WTC11 (cell line): ENCODE measurements at regions not wholly inside any gene's neighbourhood (a gene's known extent, or its start where the extent isn't known, plus 50 kb on each side); places are given as distances from the start of the nearest gene placed in this dataset.
A peak's percentile ranks its signal among the peaks of the same experiment; 100 is the strongest.

Source experiments
- ATAC-seq: fragments of 200-7000 bp; cut with Tn5 transposase; 2 replicates; pipeline ENCODE4 v1.10.0; 2021; ENCODE audit warnings: mild to moderate bottlenecking, moderate library complexity
- CTCF ChIA-PET: fragments of 300-600 bp; sonication (Branson Sonifier 250); formaldehyde crosslinking; loops from one replicate; lab custom pipeline; 2021; ENCODE audit warnings: antibody characterized with exemption; lab: Charles Lee
- POLR2A ChIA-PET: fragments of 350-600 bp; sonication (Branson Sonifier 250); formaldehyde crosslinking; loops from one replicate; lab custom pipeline; 2021; ENCODE audit warnings: antibody characterized with exemption; lab: Charles Lee
- DNase-seq: peaks from one replicate; pipeline ENCODE4 v3.0.0; 2021; ENCODE audit warnings: low spot score
- H3K27ac Mint-ChIP-seq: 2 replicates; pipeline ENCODE4 v1.8.0; 2021; ENCODE audit warnings: mixed read lengths
- H3K27me3 Mint-ChIP-seq: 2 replicates; pipeline ENCODE4 v1.8.0; 2021; ENCODE audit warnings: low read depth, mild to moderate bottlenecking, moderate library complexity, mixed read lengths
- H3K36me3 Mint-ChIP-seq: 2 replicates; pipeline ENCODE4 v1.8.0; 2021; ENCODE audit warnings: mixed read lengths
- H3K4me1 Mint-ChIP-seq: 2 replicates; pipeline ENCODE4 v1.8.0; 2022; ENCODE audit warnings: mixed read lengths
- H3K4me3 Mint-ChIP-seq: 2 replicates; pipeline ENCODE4 v1.8.0; 2021; ENCODE audit warnings: mild to moderate bottlenecking, moderate library complexity, mixed read lengths
- H3K9me3 Mint-ChIP-seq: 2 replicates; pipeline ENCODE4 v1.8.0; 2021; ENCODE audit warnings: mixed read lengths
- AFF4 ChIP-seq: sonication (generic); formaldehyde crosslinking; IDR thresholded peaks from 2 replicates; pipeline ENCODE4 v1.8.1; 2023; ENCODE audit warnings: mild to moderate bottlenecking, missing genetic modification reagents, borderline replicate concordance
- ARID4B ChIP-seq: sonication (generic); formaldehyde crosslinking; IDR thresholded peaks from 2 replicates; pipeline ENCODE4 v1.8.0; 2023; ENCODE audit warnings: missing genetic modification reagents, mild to moderate bottlenecking, borderline replicate concordance
- ATF3 ChIP-seq: sonication (generic); formaldehyde crosslinking; conservative IDR thresholded peaks from 2 replicates; pipeline ENCODE4 v1.8.1; 2022; ENCODE audit warnings: mild to moderate bottlenecking, missing genetic modification reagents
- ATF6 ChIP-seq: sonication (generic); formaldehyde crosslinking; IDR thresholded peaks from 2 replicates; pipeline ENCODE4 v1.8.1; 2023; ENCODE audit warnings: mild to moderate bottlenecking, missing genetic modification reagents
- CREB1 ChIP-seq: sonication (generic); formaldehyde crosslinking; IDR thresholded peaks from 2 replicates; pipeline ENCODE4 v1.8.0; 2023; ENCODE audit warnings: mild to moderate bottlenecking, missing genetic modification reagents
- EMX1 ChIP-seq: fragments of 250-450 bp; sonication (Bioruptor Pico); IDR thresholded peaks from 2 replicates; pipeline ENCODE4 v1.8.0; 2021; ENCODE audit warnings: mild to moderate bottlenecking
- FOXK1 ChIP-seq: sonication (generic); formaldehyde crosslinking; IDR thresholded peaks from 2 replicates; pipeline ENCODE4 v1.8.0; 2022; ENCODE audit warnings: mild to moderate bottlenecking, moderate library complexity, missing genetic modification reagents
- KAT7 ChIP-seq: sonication (generic); formaldehyde crosslinking; IDR thresholded peaks from 2 replicates; pipeline ENCODE4 v1.8.1; 2023; ENCODE audit warnings: missing genetic modification reagents, mild to moderate bottlenecking, borderline replicate concordance
- MAX ChIP-seq: sonication (generic); formaldehyde crosslinking; IDR thresholded peaks from 2 replicates; pipeline ENCODE4 v1.8.0; 2022; ENCODE audit warnings: mild to moderate bottlenecking, missing genetic modification reagents
- MYBL2 ChIP-seq: sonication (generic); formaldehyde crosslinking; IDR thresholded peaks from 2 replicates; pipeline ENCODE4 v1.8.1; 2023; ENCODE audit warnings: mild to moderate bottlenecking, moderate library complexity, missing genetic modification reagents
- NR1H2 ChIP-seq: sonication (generic); formaldehyde crosslinking; IDR thresholded peaks from 2 replicates; pipeline ENCODE4 v1.9.0; 2021; ENCODE audit warnings: mild to moderate bottlenecking, moderate library complexity, missing genetic modification reagents
- PRRX2 ChIP-seq: fragments of 250-450 bp; sonication (Bioruptor Pico); IDR thresholded peaks from 2 replicates; pipeline ENCODE4 v1.8.0; 2021; ENCODE audit warnings: mild to moderate bottlenecking
- RORB ChIP-seq: fragments of 250-450 bp; sonication (Bioruptor Pico); IDR thresholded peaks from 2 replicates; pipeline ENCODE4 v1.9.0; 2021; ENCODE audit warnings: mild to moderate bottlenecking
- TEAD4 ChIP-seq: sonication (generic); formaldehyde crosslinking; IDR thresholded peaks from 2 replicates; pipeline ENCODE4 v1.8.0; 2022; ENCODE audit warnings: mild to moderate bottlenecking, missing genetic modification reagents
- ZBTB43 ChIP-seq: sonication (generic); formaldehyde crosslinking; IDR thresholded peaks from 2 replicates; pipeline ENCODE4 v1.8.1; 2023; ENCODE audit warnings: mild to moderate bottlenecking, missing genetic modification reagents
- ZMAT4 ChIP-seq: fragments of 250-450 bp; sonication (Bioruptor Pico); IDR thresholded peaks from 2 replicates; pipeline ENCODE4 v1.9.0; 2021; ENCODE audit warnings: mild to moderate bottlenecking
- ZNF423 ChIP-seq: fragments of 250-450 bp; sonication (Bioruptor Pico); IDR thresholded peaks from 2 replicates; pipeline ENCODE4 v2.1.2; 2022; ENCODE audit warnings: mild to moderate bottlenecking, moderate library complexity

- TF ChIP-seq AFF4 (CRISPR knock-in tag) (no peak), RORB (no peak), ZMAT4 (CRISPR knock-in tag) (no peak), ATF3 (CRISPR knock-in tag) (no peak), CREB1 (CRISPR knock-in tag) (no peak), NR1H2 (CRISPR knock-in tag) (no peak), KAT7 (CRISPR knock-in tag) (no peak), EMX1 (CRISPR knock-in tag) (no peak), ARID4B (no peak), ATF6 (CRISPR knock-in tag) (no peak), FOXK1 (CRISPR knock-in tag) (no peak), MAX (CRISPR knock-in tag) (no peak), TEAD4 (CRISPR knock-in tag) (no peak), ZBTB43 (CRISPR knock-in tag) (no peak)
- TF ChIP-seq, all 79 proteins: peak for 0
Observed at GRCh38 chr5:106755789-106756188, 914.9 kb downstream of the EFNA5 start (continued).

- ATAC-seq, result peak; percentile 97
- DNase-seq, result peak; percentile 36
- Mint-ChIP-seq H3K4me1 (peaks cover 19% of the 10 kb centered on the region), H3K27me3 (no peaks in the 10 kb centered on the region), H3K36me3 (no peaks in the 10 kb centered on the region), H3K4me3 (no peak overlapping the region), H3K27ac (peak overlapping the region; percentile 19), H3K9me3 (no peaks in the 10 kb centered on the region)
- CTCF ChIA-PET, result interaction anchor here (0.6 to 1.7 kb wide), 2 partner anchors 56 to 399 kb away, joined by 3 to 8 read pairs; no protein-coding TSS in a partner anchor
- POLR2A ChIA-PET, result no interaction called here
- TF ChIP-seq ZNF423 (CRISPR knock-in tag), result peak; percentile 14; the same call in 1 of the 2 replicates
- 0 out of 2 replicates have a peak, but pooled peaks have one; percentile 40 for TF ChIP-seq EMX1 (CRISPR knock-in tag)
- no peak for TF ChIP-seq ZBTB43 (CRISPR knock-in tag)
- no peak for TF ChIP-seq MYBL2 (CRISPR knock-in tag)
- 0 out of 2 replicates have a peak, but pooled peaks have one; percentile 56 for TF ChIP-seq PRRX2 (CRISPR knock-in tag)
Observed at GRCh38 chr5:106755066-106755465, 915.7 kb downstream of the EFNA5 start.
